MM.1S (cell line): ENCODE measurements at regions not wholly inside any gene's neighbourhood (a gene's known extent, or its start where the extent isn't known, plus 50 kb on each side); places are given as distances from the start of the nearest gene placed in this dataset.

ENCODE experiments used
- DNase-seq: peaks from one replicate; pipeline ENCODE4 v3.0.0-alpha.2; 2015
- H2AFZ ChIP-seq: fragments of 300-600 bp; sonication (generic); 2 replicates; pipeline ENCODE4 v1.6.0; 2016; ENCODE audit warnings: antibody characterized with exemption, low read length
- H3F3A ChIP-seq: fragments of 300-600 bp; sonication (generic); 2 replicates; pipeline ENCODE4 v1.6.1; 2016; ENCODE audit warnings: mild to moderate bottlenecking, antibody characterized with exemption, low read length, moderate library complexity, mixed read lengths; ENCODE audit not compliant: insufficient read depth
- H3K27ac ChIP-seq: fragments of 300-600 bp; sonication (generic); 2 replicates; pipeline ENCODE4 v1.5.1; 2016; ENCODE audit warnings: mild to moderate bottlenecking, low read length
- H3K27me3 ChIP-seq: fragments of 300-600 bp; sonication (generic); replicated peaks from 2 replicates; pipeline ENCODE4 v1.6.0; 2016; ENCODE audit warnings: low read length; ENCODE audit not compliant: insufficient read depth
- H3K36me3 ChIP-seq: fragments of 300-600 bp; sonication (generic); replicated peaks from 2 replicates; pipeline ENCODE4 v1.6.1; 2016; ENCODE audit warnings: mild to moderate bottlenecking, low read length, mixed read lengths; ENCODE audit not compliant: insufficient read depth
- H3K4me1 ChIP-seq: fragments of 300-600 bp; sonication (generic); 2 replicates; pipeline ENCODE4 v1.6.1; 2016; ENCODE audit warnings: low read length, mixed read lengths
- H3K4me2 ChIP-seq: fragments of 300-600 bp; sonication (generic); 2 replicates; pipeline ENCODE4 v1.6.0; 2016; ENCODE audit warnings: low read depth, low read length
- H3K4me3 ChIP-seq: fragments of 300-600 bp; sonication (generic); 2 replicates; pipeline ENCODE4 v1.5.1; 2016; ENCODE audit warnings: low read length, mixed read lengths
- H3K79me2 ChIP-seq: fragments of 300-600 bp; sonication (generic); 2 replicates; pipeline ENCODE4 v1.6.1; 2016; ENCODE audit warnings: mixed run types, low read length, mixed read lengths
- H3K9ac ChIP-seq: fragments of 300-600 bp; sonication (generic); 2 replicates; pipeline ENCODE4 v1.6.1; 2016; ENCODE audit warnings: low read length, mixed read lengths
- H3K9me2 ChIP-seq: fragments of 300-600 bp; sonication (generic); replicated peaks from 2 replicates; pipeline ENCODE4 v1.6.1; 2016; ENCODE audit warnings: mild to moderate bottlenecking, low read length, mixed read lengths; ENCODE audit not compliant: insufficient read depth
- H3K9me3 ChIP-seq: fragments of 300-600 bp; sonication (generic); replicated peaks from 2 replicates; pipeline ENCODE4 v1.6.1; 2016; ENCODE audit warnings: mild to moderate bottlenecking, low read length, mixed read lengths; ENCODE audit not compliant: insufficient read depth
- H4K20me1 ChIP-seq: fragments of 300-600 bp; sonication (generic); 2 replicates; pipeline ENCODE4 v1.6.1; 2016; ENCODE audit warnings: mild to moderate bottlenecking, low read length, moderate library complexity, mixed read lengths; ENCODE audit not compliant: insufficient read depth
- EZH2 ChIP-seq: fragments of 300-600 bp; sonication (generic); optimal IDR thresholded peaks from 2 replicates; pipeline ENCODE3; 2017; ENCODE audit warnings: low read depth, mild to moderate bottlenecking, antibody characterized with exemption, low read length, mixed read lengths
- EZH2phosphoT487 ChIP-seq: fragments of 300-600 bp; sonication (generic); IDR thresholded peaks from 2 replicates; pipeline ENCODE4 v1.6.1; 2018; ENCODE audit warnings: antibody characterized with exemption, low read length
- TF ChIP-seq, protein P1 (sequence below): fragments of 300-600 bp; sonication (generic); IDR thresholded peaks from 2 replicates; pipeline ENCODE4 v1.5.1; 2016; ENCODE audit warnings: antibody characterized with exemption, low read length, mixed read lengths

- H4K20me1 ChIP-seq = no peaks in the 10 kb centered on the region
- TF ChIP-seq, protein P1, sequence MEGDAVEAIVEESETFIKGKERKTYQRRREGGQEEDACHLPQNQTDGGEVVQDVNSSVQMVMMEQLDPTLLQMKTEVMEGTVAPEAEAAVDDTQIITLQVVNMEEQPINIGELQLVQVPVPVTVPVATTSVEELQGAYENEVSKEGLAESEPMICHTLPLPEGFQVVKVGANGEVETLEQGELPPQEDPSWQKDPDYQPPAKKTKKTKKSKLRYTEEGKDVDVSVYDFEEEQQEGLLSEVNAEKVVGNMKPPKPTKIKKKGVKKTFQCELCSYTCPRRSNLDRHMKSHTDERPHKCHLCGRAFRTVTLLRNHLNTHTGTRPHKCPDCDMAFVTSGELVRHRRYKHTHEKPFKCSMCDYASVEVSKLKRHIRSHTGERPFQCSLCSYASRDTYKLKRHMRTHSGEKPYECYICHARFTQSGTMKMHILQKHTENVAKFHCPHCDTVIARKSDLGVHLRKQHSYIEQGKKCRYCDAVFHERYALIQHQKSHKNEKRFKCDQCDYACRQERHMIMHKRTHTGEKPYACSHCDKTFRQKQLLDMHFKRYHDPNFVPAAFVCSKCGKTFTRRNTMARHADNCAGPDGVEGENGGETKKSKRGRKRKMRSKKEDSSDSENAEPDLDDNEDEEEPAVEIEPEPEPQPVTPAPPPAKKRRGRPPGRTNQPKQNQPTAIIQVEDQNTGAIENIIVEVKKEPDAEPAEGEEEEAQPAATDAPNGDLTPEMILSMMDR = no peak
- TF ChIP-seq EZH2phosphoT487 = no peak
- no peak for TF ChIP-seq EZH2
- H3K36me3 ChIP-seq = no peaks in the 10 kb centered on the region
- no peaks in the 10 kb centered on the region for H3K27me3 ChIP-seq
- no peak overlapping the region for H3K27ac ChIP-seq
- no peaks in the 10 kb centered on the region for H3K9me2 ChIP-seq
- H3K9ac ChIP-seq = no peak overlapping the region
- H2AFZ ChIP-seq = no peak overlapping the region
- no peaks in the 10 kb centered on the region for H3K4me1 ChIP-seq
- H3K4me3 ChIP-seq = no peak overlapping the region
- no peak overlapping the region for H3K4me2 ChIP-seq
- H3K9me3 ChIP-seq = no peaks in the 10 kb centered on the region
- no peak for DNase-seq
- H3F3A ChIP-seq = no peaks in the 10 kb centered on the region
- H3K79me2 ChIP-seq = no peaks in the 10 kb centered on the region
Observed at GRCh38 chr7:118621810-118622360, 397.4 kb downstream of the ANKRD7 start.

GRCh38 chr7:118626739-118627138 is 402.2 kb downstream of the ANKRD7 start:
- Histone ChIP-seq H3F3A (no peaks in the 10 kb centered on the region), H3K27ac (no peak overlapping the region), H3K4me1 (no peaks in the 10 kb centered on the region), H3K9ac (no peak overlapping the region), H3K36me3 (no peaks in the 10 kb centered on the region), H3K27me3 (no peaks in the 10 kb centered on the region), H3K9me2 (no peaks in the 10 kb centered on the region), H3K79me2 (no peaks in the 10 kb centered on the region), H3K4me3 (no peak overlapping the region), H3K4me2 (no peak overlapping the region), H2AFZ (no peak overlapping the region), H3K9me3 (no peaks in the 10 kb centered on the region), H4K20me1 (no peaks in the 10 kb centered on the region)
- DNase-seq = no peak
- TF ChIP-seq EZH2 (no peak), EZH2phosphoT487 (no peak)
- TF ChIP-seq, protein P1 = no peak

DNA sequence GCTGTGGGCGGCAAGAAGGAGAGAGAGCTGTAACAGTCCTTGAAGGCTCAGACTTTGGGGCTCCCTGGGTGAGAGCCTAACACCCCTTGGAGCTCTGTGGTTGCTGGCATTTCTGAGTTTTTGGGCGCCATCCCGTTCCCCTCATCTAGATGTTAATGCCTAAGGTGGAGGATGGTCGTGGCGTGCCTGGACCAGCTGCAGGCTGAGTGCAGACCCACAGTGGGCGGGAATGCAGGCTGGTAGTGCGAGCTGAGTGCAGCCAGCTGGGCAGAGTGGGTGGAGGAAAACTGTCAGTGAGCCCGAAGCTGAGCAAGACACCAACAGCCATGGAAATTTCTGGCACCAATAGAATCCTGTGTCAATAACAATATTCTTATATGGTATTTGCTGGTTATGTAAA is 403.0 kb downstream of the ANKRD7 start:
- TF ChIP-seq EZH2 (no peak), EZH2phosphoT487 (no peak)
- TF ChIP-seq, protein P1 = no peak
- DNase-seq = no peak
- H4K20me1 ChIP-seq = no peaks in the 10 kb centered on the region
- no peaks in the 10 kb centered on the region for H3K9me2 ChIP-seq
- H3K36me3 ChIP-seq = no peaks in the 10 kb centered on the region
- H3K4me3 ChIP-seq = no peak overlapping the region
- H3K27ac ChIP-seq = no peak overlapping the region
- H3K79me2 ChIP-seq = no peaks in the 10 kb centered on the region
- H3K27me3 ChIP-seq = no peaks in the 10 kb centered on the region
- H2AFZ ChIP-seq = no peak overlapping the region
- H3K9me3 ChIP-seq = no peaks in the 10 kb centered on the region
- H3K9ac ChIP-seq = no peak overlapping the region
- H3F3A ChIP-seq = no peaks in the 10 kb centered on the region
- no peaks in the 10 kb centered on the region for H3K4me1 ChIP-seq
- no peak overlapping the region for H3K4me2 ChIP-seq
